GM12872 (cell line): ENCODE measurements at regions not wholly inside any gene's neighbourhood (a gene's known extent, or its start where the extent isn't known, plus 50 kb on each side); places are given as distances from the start of the nearest gene placed in this dataset.

Experiments used
- TF ChIP-seq, protein P1 (sequence below): IDR thresholded peaks from 3 replicates; pipeline ENCODE4 v1.5.1; 2011; ENCODE audit warnings: low read depth, mild to moderate bottlenecking, low read length, moderate library complexity; ENCODE audit not compliant: insufficient read depth

DNA sequence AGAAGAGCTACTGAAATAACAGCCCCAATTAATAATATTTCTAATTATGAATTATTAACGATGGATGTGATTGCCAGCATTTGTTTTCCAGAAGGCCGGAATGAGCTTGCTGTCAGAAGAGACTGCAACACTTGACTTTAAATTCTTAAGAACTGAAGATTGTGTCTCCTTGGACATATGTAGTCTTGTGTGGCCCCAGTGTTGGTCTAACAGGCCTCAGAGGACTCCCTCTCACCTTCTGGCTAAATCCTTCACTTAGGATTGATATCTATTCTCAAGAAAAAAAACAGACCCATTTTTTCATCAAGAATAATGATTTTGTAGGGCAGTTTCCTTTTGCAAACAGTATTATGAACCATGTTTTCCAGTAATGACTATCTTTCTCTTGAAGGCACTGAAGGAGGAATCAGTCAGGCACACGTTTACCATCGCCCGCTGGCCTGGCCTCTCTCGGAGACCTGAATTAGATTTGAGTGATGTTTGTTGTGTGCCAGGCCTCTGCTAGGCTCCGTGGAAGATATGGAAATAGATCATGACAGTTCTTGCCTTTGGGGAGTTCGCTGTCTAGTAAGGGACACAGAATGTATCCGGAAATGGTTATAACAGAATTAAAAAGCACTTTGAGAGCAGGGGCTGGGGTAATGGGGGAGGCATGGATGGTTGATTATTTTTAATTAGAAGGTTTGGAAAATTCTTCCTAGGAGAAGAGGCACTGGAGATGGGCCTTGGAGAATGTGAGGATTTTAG is 258.0 kb downstream of the MYCN start:
- TF ChIP-seq, protein P1, sequence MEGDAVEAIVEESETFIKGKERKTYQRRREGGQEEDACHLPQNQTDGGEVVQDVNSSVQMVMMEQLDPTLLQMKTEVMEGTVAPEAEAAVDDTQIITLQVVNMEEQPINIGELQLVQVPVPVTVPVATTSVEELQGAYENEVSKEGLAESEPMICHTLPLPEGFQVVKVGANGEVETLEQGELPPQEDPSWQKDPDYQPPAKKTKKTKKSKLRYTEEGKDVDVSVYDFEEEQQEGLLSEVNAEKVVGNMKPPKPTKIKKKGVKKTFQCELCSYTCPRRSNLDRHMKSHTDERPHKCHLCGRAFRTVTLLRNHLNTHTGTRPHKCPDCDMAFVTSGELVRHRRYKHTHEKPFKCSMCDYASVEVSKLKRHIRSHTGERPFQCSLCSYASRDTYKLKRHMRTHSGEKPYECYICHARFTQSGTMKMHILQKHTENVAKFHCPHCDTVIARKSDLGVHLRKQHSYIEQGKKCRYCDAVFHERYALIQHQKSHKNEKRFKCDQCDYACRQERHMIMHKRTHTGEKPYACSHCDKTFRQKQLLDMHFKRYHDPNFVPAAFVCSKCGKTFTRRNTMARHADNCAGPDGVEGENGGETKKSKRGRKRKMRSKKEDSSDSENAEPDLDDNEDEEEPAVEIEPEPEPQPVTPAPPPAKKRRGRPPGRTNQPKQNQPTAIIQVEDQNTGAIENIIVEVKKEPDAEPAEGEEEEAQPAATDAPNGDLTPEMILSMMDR = no peak

DNA sequence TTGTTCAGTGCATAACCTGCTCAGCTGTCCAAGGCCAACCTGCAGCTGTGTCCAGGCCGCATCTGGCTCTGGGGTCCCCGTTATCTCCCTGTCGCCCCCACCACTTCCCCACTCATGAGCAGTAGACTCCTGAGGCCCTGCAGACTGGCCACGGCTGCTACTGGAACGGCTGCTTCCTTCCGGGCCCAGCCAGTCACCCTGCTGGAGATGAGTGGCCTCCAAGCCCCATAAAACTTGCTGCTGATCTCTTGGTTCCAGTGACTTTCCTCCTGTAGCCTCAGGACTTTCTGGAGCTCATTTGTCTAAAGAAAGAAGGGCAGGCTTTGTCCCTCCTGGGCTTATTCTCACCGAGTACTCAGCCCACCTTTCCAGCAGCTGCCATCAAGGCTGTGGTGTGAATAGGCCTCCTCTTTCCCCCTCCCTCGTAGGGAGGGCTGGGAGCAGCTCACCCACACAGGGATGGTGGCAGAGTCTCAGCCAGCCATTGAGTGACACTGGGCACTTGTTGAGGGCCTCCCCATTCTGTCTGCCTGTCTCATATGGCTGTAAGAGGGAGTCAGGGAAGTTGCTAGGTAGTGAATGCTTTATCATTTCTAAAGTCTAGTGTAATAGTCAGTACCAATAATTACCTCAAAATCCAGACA is 257.3 kb downstream of the MYCN start:
- TF ChIP-seq, protein P1 = no peak

DNA sequence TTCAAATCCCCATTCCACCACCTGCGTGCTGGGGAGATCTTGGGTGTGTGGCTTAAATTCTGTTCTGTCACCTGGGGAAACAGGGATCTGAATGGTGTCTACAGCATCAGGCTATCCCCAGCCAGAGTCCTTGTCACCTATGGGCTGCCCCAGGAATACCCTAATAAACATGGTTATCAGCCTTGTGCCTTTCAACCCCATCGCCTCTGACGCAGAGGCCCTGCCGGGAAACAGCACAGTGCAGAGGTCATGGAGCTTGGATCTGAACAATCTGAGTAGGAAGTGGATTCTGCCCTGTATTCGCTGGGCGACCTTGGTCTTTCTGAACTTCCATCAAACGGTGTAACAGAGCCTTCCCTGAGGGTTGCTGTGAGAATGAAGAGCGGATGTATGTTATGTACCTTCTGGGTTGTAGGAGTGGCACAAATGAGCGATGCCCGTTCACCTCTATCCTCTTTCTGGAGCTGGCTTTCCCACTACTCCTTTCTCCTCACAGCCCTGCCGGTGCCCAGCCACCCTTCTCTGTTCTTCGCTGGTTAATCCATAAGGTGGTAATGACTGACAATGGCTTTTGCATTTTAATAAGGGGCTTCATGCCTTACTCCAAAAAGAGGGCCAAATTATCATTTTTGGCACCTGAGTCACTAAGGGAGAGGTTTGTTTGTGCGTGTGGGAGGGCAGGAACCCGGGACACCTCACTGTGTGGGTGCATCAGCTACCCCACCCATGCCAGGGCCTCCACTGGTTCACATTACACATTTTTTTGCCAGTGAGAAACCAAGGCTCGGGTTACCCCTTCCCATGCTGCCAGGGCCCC is 256.5 kb downstream of the MYCN start:
- TF ChIP-seq, protein P1 = no peak

DNA sequence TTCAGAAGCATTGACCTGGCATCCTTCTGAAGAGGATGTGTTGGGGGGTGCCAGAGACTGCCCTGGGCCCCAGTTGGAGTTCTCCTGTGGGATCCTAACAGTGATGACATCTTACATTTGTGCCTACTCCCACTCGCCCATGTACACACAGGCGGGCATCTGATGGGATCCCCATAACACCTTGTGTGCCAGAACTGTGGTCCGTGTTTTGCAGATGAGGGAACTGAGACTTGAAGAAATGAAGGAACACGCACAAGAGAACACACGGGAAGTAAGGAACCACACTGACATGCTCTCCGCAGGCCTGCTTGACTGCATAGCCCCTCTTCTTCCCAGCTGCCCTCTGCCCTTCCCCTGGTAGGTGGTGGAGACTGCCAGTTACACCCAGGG is 255.3 kb downstream of the MYCN start:
- TF ChIP-seq, protein P1 = no peak

DNA sequence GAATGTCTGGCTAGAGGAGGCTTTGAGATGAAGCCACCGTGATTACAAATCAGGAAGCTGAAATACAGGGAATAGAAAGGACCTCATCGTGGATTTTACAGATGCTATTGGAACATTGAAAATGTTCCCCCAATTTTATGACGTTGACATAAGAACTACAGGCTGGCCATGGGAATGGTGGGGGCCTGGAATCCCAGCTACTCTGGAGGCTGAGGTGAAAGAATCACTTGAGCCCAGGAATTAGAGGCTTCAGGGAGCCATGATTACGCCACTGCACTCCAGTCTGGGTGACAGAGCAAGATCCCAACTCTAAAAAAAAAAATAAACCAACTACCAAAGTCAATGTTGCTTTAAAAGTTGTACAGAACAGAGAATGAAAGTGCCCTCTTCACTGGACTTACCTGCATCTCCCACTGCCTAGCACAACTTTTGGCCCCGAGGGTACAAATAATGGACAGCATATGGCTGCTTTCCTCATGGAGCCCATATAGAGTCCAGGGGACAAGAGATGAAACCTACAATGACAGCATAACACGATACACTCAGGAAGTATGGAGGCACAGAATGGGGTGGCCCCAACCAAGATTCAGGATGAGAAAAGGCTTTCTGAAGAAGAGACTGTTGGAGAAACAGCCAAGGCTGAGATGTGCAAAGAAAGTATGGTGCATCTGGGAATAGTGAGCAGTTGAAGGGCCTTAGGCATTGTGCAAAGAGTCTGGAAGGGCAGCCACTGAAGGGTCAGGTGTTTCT is 254.8 kb downstream of the MYCN start:
- TF ChIP-seq, protein P1 = no peak

DNA sequence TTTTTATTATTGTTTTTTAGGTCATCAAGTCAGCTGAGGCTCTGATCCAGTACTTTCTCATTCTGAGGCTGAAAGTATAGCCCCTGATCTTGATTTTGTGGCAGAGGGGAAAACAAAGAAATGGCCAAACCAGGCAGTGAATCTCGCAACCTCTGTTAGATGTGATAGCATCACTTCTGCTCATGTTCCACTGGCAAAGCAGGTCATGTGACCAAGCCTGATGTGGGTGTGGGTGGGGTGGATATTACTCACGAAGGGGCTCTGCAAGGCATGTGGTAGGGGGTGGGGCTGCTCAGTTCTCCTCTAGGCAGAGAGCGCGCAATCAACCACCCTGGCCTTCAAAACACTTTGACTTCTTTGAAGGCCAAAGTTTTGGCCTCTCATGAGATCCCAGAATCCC is 254.2 kb downstream of the MYCN start:
- TF ChIP-seq, protein P1 = no peak

DNA sequence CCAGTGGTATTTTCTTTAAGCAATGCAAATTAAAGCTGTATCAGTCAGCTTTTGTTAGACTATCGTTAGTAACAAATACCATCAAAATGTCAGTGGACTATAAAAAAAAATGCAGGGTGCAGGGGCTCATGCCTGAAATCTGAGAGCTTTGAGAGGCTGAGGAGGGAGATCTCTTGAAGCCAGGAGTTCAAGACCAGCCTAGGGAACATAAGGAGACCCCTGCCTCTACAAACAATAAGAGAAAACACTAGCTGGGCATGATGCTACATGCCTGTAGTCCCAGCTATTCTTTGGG is 253.7 kb downstream of the MYCN start:
- TF ChIP-seq, protein P1 = no peak
